HEK293 (cell line): ENCODE measurements at regions not wholly inside any gene's neighbourhood (a gene's known extent, or its start where the extent isn't known, plus 50 kb on each side); places are given as distances from the start of the nearest gene placed in this dataset.

Source experiments
- CTCF ChIA-PET: fragments of 350-600 bp; formaldehyde crosslinking; extraction: SDS; loops from one replicate; lab custom pipeline; 2021; ENCODE audit warnings: antibody characterized with exemption; lab: Yijun Ruan, JAX
- POLR2A ChIA-PET: fragments of 300-600 bp; formaldehyde crosslinking; extraction: SDS; loops from one replicate; lab custom pipeline; 2020; ENCODE audit warnings: antibody characterized with exemption, inconsistent platforms; lab: Yijun Ruan, JAX
- H3K27ac ChIP-seq: fragments of 200-500 bp; sonication (Bioruptor generic); 2 replicates; pipeline ENCODE4 v1.5.1; 2014; ENCODE audit warnings: low read depth, low read length, control low read depth, inconsistent platforms; ENCODE audit errors: extremely low read depth
- H3K36me3 ChIP-seq, 2 experiments: fragments of 200-500 bp in 1 of 2; sonication (Bioruptor generic) in 1 of 2; 1 replicate in 1 of 2; 2 replicates in 1 of 2; pipeline ENCODE4 v1.5.1; 2014 to 2017; ENCODE audit warnings: inconsistent platforms in 2 of 2, low read length in 2 of 2; ENCODE audit not compliant: control insufficient read depth in 2 of 2, insufficient read depth in 1 of 2
- H3K4me1 ChIP-seq: fragments of 200-500 bp; sonication (Bioruptor generic); 2 replicates; pipeline ENCODE4 v1.5.1; 2014; ENCODE audit warnings: mild to moderate bottlenecking, low read length, inconsistent platforms; ENCODE audit not compliant: control insufficient read depth, insufficient read depth
- H3K4me3 ChIP-seq: 2 replicates; pipeline ENCODE4 v1.5.1; 2011; ENCODE audit warnings: low read depth, mild to moderate bottlenecking, control low read depth, low read length, moderate library complexity
- H3K9me3 ChIP-seq: fragments of 200-500 bp; sonication (Bioruptor generic); 2 replicates; pipeline ENCODE4 v1.5.1; 2014; ENCODE audit warnings: low read depth, low read length, inconsistent platforms; ENCODE audit not compliant: control insufficient read depth, insufficient read depth
- SP7 ChIP-seq: fragments of 450-650 bp; formaldehyde crosslinking; IDR thresholded peaks from 2 replicates; pipeline ENCODE4 v1.5.1; 2016; ENCODE audit warnings: missing biosample characterization, missing genetic modification characterization
- WT1 ChIP-seq: fragments of 450-650 bp; formaldehyde crosslinking; IDR thresholded peaks from 2 replicates; pipeline ENCODE4 v1.5.1; 2016; ENCODE audit warnings: missing biosample characterization, missing genetic modification characterization
- ZBTB21 ChIP-seq: fragments of 450-650 bp; formaldehyde crosslinking; IDR thresholded peaks from 2 replicates; pipeline ENCODE4 v1.5.1; 2017; ENCODE audit warnings: missing biosample characterization, missing genetic modification characterization
- ZNF155 ChIP-seq: fragments of 450-650 bp; formaldehyde crosslinking; IDR thresholded peaks from 2 replicates; pipeline ENCODE4 v1.5.1; 2016; ENCODE audit warnings: missing biosample characterization, missing genetic modification characterization
- ZNF169 ChIP-seq: fragments of 450-650 bp; formaldehyde crosslinking; IDR thresholded peaks from 2 replicates; pipeline ENCODE4 v1.5.1; 2016; ENCODE audit warnings: missing biosample characterization, missing genetic modification characterization
- ZNF184 ChIP-seq: fragments of 450-650 bp; IDR thresholded peaks from 2 replicates; pipeline ENCODE4 v1.5.1; 2018; ENCODE audit warnings: missing biosample characterization, mild to moderate bottlenecking, missing genetic modification characterization
- ZNF223 ChIP-seq: fragments of 450-650 bp; formaldehyde crosslinking; IDR thresholded peaks from 2 replicates; pipeline ENCODE4 v1.5.1; 2016; ENCODE audit warnings: missing biosample characterization, missing genetic modification characterization
- ZNF266 ChIP-seq: fragments of 450-650 bp; formaldehyde crosslinking; IDR thresholded peaks from 2 replicates; pipeline ENCODE4 v1.5.1; 2016; ENCODE audit warnings: missing biosample characterization, missing genetic modification characterization, low read depth
- ZNF311 ChIP-seq: fragments of 450-650 bp; formaldehyde crosslinking; IDR thresholded peaks from 2 replicates; pipeline ENCODE4 v1.5.1; 2017; ENCODE audit warnings: missing biosample characterization, missing genetic modification characterization, borderline replicate concordance
- ZNF324 ChIP-seq: fragments of 450-650 bp; formaldehyde crosslinking; IDR thresholded peaks from 2 replicates; pipeline ENCODE4 v1.5.1; 2016; ENCODE audit warnings: missing biosample characterization, missing genetic modification characterization
- ZNF548 ChIP-seq: fragments of 450-650 bp; formaldehyde crosslinking; IDR thresholded peaks from 2 replicates; pipeline ENCODE4 v1.5.1; 2016; ENCODE audit warnings: missing biosample characterization, missing genetic modification characterization
- ZNF776 ChIP-seq: fragments of 450-650 bp; formaldehyde crosslinking; IDR thresholded peaks from 2 replicates; pipeline ENCODE4 v1.5.0; 2017; ENCODE audit warnings: missing biosample characterization, missing genetic modification characterization, borderline replicate concordance
- ZNF830 ChIP-seq: fragments of 450-650 bp; IDR thresholded peaks from 2 replicates; pipeline ENCODE4 v1.5.0; 2018; ENCODE audit warnings: missing biosample characterization, missing genetic modification characterization, low read depth, mild to moderate bottlenecking, moderate library complexity
- ZNF843 ChIP-seq: fragments of 450-650 bp; formaldehyde crosslinking; IDR thresholded peaks from 2 replicates; pipeline ENCODE4 v1.5.1; 2016; ENCODE audit warnings: missing biosample characterization, missing genetic modification characterization
- TF ChIP-seq, protein P1 (sequence below): fragments of 450-650 bp; formaldehyde crosslinking; IDR thresholded peaks from 2 replicates; pipeline ENCODE4 v1.5.1; 2016; ENCODE audit warnings: missing biosample characterization, missing genetic modification characterization
- TF ChIP-seq, protein P2 (sequence below): fragments of 450-650 bp; formaldehyde crosslinking; IDR thresholded peaks from 2 replicates; pipeline ENCODE4 v1.5.1; 2017; ENCODE audit warnings: missing biosample characterization, missing genetic modification characterization
- TF ChIP-seq, protein P3 (sequence below): fragments of 450-650 bp; formaldehyde crosslinking; IDR thresholded peaks from 2 replicates; pipeline ENCODE4 v1.5.1; 2016; ENCODE audit warnings: missing biosample characterization, missing genetic modification characterization, borderline replicate concordance
- TF ChIP-seq, protein P4 (sequence below): fragments of 450-650 bp; formaldehyde crosslinking; optimal IDR thresholded peaks from 2 replicates; pipeline ENCODE3; 2016; ENCODE audit warnings: missing biosample characterization, mild to moderate bottlenecking, missing genetic modification characterization
- TF ChIP-seq, protein P5 (sequence below): fragments of 450-650 bp; formaldehyde crosslinking; IDR thresholded peaks from 2 replicates; pipeline ENCODE4 v1.5.1; 2016; ENCODE audit warnings: missing biosample characterization, missing genetic modification characterization

DNA sequence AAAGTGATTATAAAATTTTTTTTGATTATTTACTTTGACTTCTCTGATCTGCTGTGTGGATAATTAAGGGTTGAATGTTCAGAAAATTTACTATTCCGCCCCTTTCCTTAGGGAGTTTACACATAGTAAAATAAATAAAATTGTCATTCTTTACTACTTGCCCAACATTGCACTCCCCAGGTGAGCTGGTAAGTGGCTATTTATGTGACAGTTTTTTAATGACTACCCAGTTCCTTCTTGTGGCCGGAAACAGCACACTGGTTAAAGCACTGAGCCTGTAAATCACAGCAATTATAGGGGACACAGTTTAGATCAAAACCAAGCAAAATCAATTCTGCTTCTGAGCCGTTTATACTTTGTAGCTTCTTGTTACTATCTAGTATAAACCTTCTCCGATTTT is 158.1 kb downstream of the FHIP1A start (continued):
- TF ChIP-seq, protein P1, sequence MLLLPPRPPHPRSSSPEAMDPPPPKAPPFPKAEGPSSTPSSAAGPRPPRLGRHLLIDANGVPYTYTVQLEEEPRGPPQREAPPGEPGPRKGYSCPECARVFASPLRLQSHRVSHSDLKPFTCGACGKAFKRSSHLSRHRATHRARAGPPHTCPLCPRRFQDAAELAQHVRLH = no peak
- peak; percentile 96 for TF ChIP-seq SP7 (tag by site-specific recombination)
- TF ChIP-seq ZNF843 = peak; percentile 66; the same call in 1 of the 2 replicates
- TF ChIP-seq, protein P2, sequence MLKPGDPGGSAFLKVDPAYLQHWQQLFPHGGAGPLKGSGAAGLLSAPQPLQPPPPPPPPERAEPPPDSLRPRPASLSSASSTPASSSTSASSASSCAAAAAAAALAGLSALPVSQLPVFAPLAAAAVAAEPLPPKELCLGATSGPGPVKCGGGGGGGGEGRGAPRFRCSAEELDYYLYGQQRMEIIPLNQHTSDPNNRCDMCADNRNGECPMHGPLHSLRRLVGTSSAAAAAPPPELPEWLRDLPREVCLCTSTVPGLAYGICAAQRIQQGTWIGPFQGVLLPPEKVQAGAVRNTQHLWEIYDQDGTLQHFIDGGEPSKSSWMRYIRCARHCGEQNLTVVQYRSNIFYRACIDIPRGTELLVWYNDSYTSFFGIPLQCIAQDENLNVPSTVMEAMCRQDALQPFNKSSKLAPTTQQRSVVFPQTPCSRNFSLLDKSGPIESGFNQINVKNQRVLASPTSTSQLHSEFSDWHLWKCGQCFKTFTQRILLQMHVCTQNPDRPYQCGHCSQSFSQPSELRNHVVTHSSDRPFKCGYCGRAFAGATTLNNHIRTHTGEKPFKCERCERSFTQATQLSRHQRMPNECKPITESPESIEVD = peak; percentile 81

DNA sequence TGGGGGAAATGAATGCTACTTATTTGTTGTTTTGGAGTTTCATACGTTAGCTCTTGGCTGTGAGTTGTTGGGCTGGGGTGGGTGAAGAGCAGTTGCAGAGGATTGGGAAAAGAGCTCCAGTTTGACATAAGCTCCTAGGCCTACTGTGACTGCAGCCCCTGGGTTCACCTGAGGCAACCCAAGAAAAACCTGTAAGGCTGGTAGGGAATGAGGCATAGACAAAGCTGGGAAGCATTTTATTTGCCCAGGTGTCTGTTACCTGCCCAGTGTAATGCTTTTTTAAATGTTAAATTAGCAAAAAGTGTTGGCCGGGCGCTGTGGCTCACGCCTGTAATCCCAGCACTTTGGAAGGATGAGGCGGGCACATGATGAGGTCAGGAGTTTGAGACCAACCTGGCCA is 160.0 kb downstream of the FHIP1A start:
- Histone ChIP-seq H3K9me3 (no peaks in the 10 kb centered on the region), H3K4me1 (peaks cover 21% of the 10 kb centered on the region), H3K36me3 (no peaks in the 10 kb centered on the region), H3K4me3 (no peak overlapping the region), H3K27ac (no peak overlapping the region)
- POLR2A ChIA-PET = no interaction called here
- TF ChIP-seq ZNF324 (tag by site-specific recombination) (no peak), ZNF155 (tag by site-specific recombination) (no peak), ZNF776 (tag by site-specific recombination) (no peak), ZNF223 (tag by site-specific recombination) (no peak), ZNF266 (tag by site-specific recombination) (no peak), ZBTB21 (tag by site-specific recombination) (no peak), WT1 (tag by site-specific recombination) (no peak), ZNF169 (tag by site-specific recombination) (no peak), ZNF830 (no peak), ZNF311 (tag by site-specific recombination) (no peak), ZNF184 (tag by site-specific recombination) (no peak), ZNF548 (tag by site-specific recombination) (no peak)
- TF ChIP-seq, protein P3, sequence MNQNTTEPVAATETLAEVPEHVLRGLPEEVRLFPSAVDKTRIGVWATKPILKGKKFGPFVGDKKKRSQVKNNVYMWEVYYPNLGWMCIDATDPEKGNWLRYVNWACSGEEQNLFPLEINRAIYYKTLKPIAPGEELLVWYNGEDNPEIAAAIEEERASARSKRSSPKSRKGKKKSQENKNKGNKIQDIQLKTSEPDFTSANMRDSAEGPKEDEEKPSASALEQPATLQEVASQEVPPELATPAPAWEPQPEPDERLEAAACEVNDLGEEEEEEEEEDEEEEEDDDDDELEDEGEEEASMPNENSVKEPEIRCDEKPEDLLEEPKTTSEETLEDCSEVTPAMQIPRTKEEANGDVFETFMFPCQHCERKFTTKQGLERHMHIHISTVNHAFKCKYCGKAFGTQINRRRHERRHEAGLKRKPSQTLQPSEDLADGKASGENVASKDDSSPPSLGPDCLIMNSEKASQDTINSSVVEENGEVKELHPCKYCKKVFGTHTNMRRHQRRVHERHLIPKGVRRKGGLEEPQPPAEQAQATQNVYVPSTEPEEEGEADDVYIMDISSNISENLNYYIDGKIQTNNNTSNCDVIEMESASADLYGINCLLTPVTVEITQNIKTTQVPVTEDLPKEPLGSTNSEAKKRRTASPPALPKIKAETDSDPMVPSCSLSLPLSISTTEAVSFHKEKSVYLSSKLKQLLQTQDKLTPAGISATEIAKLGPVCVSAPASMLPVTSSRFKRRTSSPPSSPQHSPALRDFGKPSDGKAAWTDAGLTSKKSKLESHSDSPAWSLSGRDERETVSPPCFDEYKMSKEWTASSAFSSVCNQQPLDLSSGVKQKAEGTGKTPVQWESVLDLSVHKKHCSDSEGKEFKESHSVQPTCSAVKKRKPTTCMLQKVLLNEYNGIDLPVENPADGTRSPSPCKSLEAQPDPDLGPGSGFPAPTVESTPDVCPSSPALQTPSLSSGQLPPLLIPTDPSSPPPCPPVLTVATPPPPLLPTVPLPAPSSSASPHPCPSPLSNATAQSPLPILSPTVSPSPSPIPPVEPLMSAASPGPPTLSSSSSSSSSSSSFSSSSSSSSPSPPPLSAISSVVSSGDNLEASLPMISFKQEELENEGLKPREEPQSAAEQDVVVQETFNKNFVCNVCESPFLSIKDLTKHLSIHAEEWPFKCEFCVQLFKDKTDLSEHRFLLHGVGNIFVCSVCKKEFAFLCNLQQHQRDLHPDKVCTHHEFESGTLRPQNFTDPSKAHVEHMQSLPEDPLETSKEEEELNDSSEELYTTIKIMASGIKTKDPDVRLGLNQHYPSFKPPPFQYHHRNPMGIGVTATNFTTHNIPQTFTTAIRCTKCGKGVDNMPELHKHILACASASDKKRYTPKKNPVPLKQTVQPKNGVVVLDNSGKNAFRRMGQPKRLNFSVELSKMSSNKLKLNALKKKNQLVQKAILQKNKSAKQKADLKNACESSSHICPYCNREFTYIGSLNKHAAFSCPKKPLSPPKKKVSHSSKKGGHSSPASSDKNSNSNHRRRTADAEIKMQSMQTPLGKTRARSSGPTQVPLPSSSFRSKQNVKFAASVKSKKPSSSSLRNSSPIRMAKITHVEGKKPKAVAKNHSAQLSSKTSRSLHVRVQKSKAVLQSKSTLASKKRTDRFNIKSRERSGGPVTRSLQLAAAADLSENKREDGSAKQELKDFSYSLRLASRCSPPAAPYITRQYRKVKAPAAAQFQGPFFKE = no peak
- TF ChIP-seq, protein P4, sequence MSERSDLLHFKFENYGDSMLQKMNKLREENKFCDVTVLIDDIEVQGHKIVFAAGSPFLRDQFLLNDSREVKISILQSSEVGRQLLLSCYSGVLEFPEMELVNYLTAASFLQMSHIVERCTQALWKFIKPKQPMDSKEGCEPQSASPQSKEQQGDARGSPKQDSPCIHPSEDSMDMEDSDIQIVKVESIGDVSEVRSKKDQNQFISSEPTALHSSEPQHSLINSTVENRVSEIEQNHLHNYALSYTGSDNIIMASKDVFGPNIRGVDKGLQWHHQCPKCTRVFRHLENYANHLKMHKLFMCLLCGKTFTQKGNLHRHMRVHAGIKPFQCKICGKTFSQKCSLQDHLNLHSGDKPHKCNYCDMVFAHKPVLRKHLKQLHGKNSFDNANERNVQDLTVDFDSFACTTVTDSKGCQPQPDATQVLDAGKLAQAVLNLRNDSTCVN = no peak
- TF ChIP-seq, protein P5, sequence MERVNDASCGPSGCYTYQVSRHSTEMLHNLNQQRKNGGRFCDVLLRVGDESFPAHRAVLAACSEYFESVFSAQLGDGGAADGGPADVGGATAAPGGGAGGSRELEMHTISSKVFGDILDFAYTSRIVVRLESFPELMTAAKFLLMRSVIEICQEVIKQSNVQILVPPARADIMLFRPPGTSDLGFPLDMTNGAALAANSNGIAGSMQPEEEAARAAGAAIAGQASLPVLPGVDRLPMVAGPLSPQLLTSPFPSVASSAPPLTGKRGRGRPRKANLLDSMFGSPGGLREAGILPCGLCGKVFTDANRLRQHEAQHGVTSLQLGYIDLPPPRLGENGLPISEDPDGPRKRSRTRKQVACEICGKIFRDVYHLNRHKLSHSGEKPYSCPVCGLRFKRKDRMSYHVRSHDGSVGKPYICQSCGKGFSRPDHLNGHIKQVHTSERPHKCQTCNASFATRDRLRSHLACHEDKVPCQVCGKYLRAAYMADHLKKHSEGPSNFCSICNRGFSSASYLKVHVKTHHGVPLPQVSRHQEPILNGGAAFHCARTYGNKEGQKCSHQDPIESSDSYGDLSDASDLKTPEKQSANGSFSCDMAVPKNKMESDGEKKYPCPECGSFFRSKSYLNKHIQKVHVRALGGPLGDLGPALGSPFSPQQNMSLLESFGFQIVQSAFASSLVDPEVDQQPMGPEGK = no peak
- CTCF ChIA-PET = no interaction called here
